GM23248 (cell line): ENCODE measurements at regions not wholly inside any gene's neighbourhood (a gene's known extent, or its start where the extent isn't known, plus 50 kb on each side); places are given as distances from the start of the nearest gene placed in this dataset.

Experiments used
- DNase-seq: peaks from one replicate; pipeline ENCODE4 v3.0.0-alpha.2; 2015
- H2AFZ ChIP-seq: fragments of 200-600 bp; sonication (generic); 2 replicates; pipeline ENCODE4 v1.6.1; 2016; ENCODE audit warnings: antibody characterized with exemption
- H3F3A ChIP-seq: fragments of 200-600 bp; sonication (generic); 2 replicates; pipeline ENCODE4 v1.6.1; 2016; ENCODE audit warnings: mild to moderate bottlenecking, antibody characterized with exemption, mixed run types; ENCODE audit not compliant: insufficient read depth
- H3K27ac ChIP-seq: fragments of 200-600 bp; sonication (generic); 2 replicates; pipeline ENCODE4 v1.5.1; 2016; ENCODE audit warnings: mild to moderate bottlenecking
- H3K27me3 ChIP-seq: fragments of 200-600 bp; sonication (generic); replicated peaks from 2 replicates; pipeline ENCODE4 v1.6.1; 2016; ENCODE audit warnings: mild to moderate bottlenecking; ENCODE audit not compliant: insufficient read depth
- H3K36me3 ChIP-seq: fragments of 200-600 bp; sonication (generic); 2 replicates; pipeline ENCODE4 v1.6.1; 2016; ENCODE audit warnings: low read depth, mild to moderate bottlenecking
- H3K4me1 ChIP-seq: fragments of 200-600 bp; sonication (generic); 2 replicates; pipeline ENCODE4 v1.6.1; 2016; ENCODE audit warnings: mild to moderate bottlenecking; ENCODE audit not compliant: insufficient read depth
- H3K4me2 ChIP-seq: fragments of 200-600 bp; sonication (generic); one replicate; pipeline ENCODE4 v1.6.1; 2016; ENCODE audit warnings: mild to moderate bottlenecking; ENCODE audit not compliant: unreplicated experiment
- H3K4me3 ChIP-seq: fragments of 200-600 bp; sonication (generic); 2 replicates; pipeline ENCODE4 v1.5.1; 2016; ENCODE audit warnings: mild to moderate bottlenecking
- H3K79me2 ChIP-seq: fragments of 200-600 bp; sonication (generic); 2 replicates; pipeline ENCODE4 v1.6.1; 2016; ENCODE audit warnings: mild to moderate bottlenecking; ENCODE audit not compliant: insufficient read depth
- H3K9ac ChIP-seq: fragments of 200-600 bp; sonication (generic); 2 replicates; pipeline ENCODE4 v1.6.1; 2016; ENCODE audit warnings: mild to moderate bottlenecking
- H3K9me2 ChIP-seq: fragments of 200-600 bp; sonication (generic); 2 replicates; pipeline ENCODE4 v1.6.1; 2016; ENCODE audit warnings: mixed run types, mild to moderate bottlenecking, moderate library complexity; ENCODE audit not compliant: insufficient read depth
- H3K9me3 ChIP-seq: fragments of 200-600 bp; sonication (generic); one replicate; pipeline ENCODE4 v1.6.1; 2017; ENCODE audit warnings: low read depth
- H4K20me1 ChIP-seq: fragments of 200-600 bp; sonication (generic); 2 replicates; pipeline ENCODE4 v1.6.0; 2016; ENCODE audit not compliant: insufficient read depth
- EZH2 ChIP-seq: fragments of 200-600 bp; sonication (generic); IDR thresholded peaks from 2 replicates; pipeline ENCODE4 v1.6.1; 2018; ENCODE audit warnings: antibody characterized with exemption, mild to moderate bottlenecking; ENCODE audit not compliant: insufficient read depth, poor library complexity, severe bottlenecking
- EZH2phosphoT487 ChIP-seq: fragments of 200-600 bp; sonication (generic); IDR thresholded peaks from 2 replicates; pipeline ENCODE4 v1.6.1; 2018; ENCODE audit warnings: antibody characterized with exemption, moderate library complexity, mild to moderate bottlenecking, low read depth; ENCODE audit not compliant: insufficient read depth
- WGBS, 2 experiments: methylation state at CpG; one replicate each; pipeline ENCODE4 v1.1.6; 2015 to 2017; ENCODE audit warnings: low lambda C conversion rate in 2 of 2, low coverage in 1 of 2; ENCODE audit errors: missing lambda C conversion rate in 2 of 2; 5-methylcytosine and 5-hydroxymethylcytosine counted together
- in situ Hi-C: fragments of 300-500 bp; cut with MboI; formaldehyde crosslinking; loops from 2 replicates; pipeline ENCODE4 v1.15.0; 2020

GRCh38 chr9:126158588-126159429, 167.8 kb upstream of the MVB12B start:
- in situ Hi-C loops = no loop called here
- TF ChIP-seq EZH2phosphoT487 (no peak), EZH2 (no peak)
- H3K4me1 ChIP-seq = no peaks in the 10 kb centered on the region
- peaks cover 14% of the 10 kb centered on the region for H3K27me3 ChIP-seq
- WGBS, 2 experiments = 12% methylated on average over 9 to 10 of the region's 10 CpGs
- H3K9me3 ChIP-seq = no peaks in the 10 kb centered on the region
- no peaks in the 10 kb centered on the region for H3K9me2 ChIP-seq
- H4K20me1 ChIP-seq = no peaks in the 10 kb centered on the region
- no peaks in the 10 kb centered on the region for H3F3A ChIP-seq
- no peaks in the 10 kb centered on the region for H3K36me3 ChIP-seq
- no peak overlapping the region for H2AFZ ChIP-seq
- DNase-seq = no peak
- no peak overlapping the region for H3K4me3 ChIP-seq
- no peaks in the 10 kb centered on the region for H3K79me2 ChIP-seq
- no peak overlapping the region for H3K27ac ChIP-seq
- no peak overlapping the region for H3K4me2 ChIP-seq
- no peak overlapping the region for H3K9ac ChIP-seq

- Histone ChIP-seq H3F3A (no peaks in the 10 kb centered on the region), H3K79me2 (no peaks in the 10 kb centered on the region), H3K36me3 (no peaks in the 10 kb centered on the region), H3K9me3 (no peaks in the 10 kb centered on the region), H3K4me1 (no peaks in the 10 kb centered on the region), H3K9me2 (no peaks in the 10 kb centered on the region), H3K27me3 (peaks cover 14% of the 10 kb centered on the region), H2AFZ (no peak overlapping the region), H3K9ac (no peak overlapping the region), H3K4me3 (no peak overlapping the region), H3K4me2 (no peak overlapping the region), H3K27ac (no peak overlapping the region), H4K20me1 (no peaks in the 10 kb centered on the region)
- 20 to 22% methylated on average over 17 of the region's 17 CpGs for WGBS, 2 experiments
- no peak for DNase-seq
- in situ Hi-C loops = no loop called here
- no peak for TF ChIP-seq EZH2
- TF ChIP-seq EZH2phosphoT487 = no peak
Measured at GRCh38 chr9:126159430-126160060, 167.1 kb upstream of the MVB12B start.

GRCh38 chr9:126160067-126160853, 166.4 kb upstream of the MVB12B start:
- no peaks in the 10 kb centered on the region for H3K9me3 ChIP-seq
- H3K9ac ChIP-seq = no peak overlapping the region
- no peaks in the 10 kb centered on the region for H3F3A ChIP-seq
- no peaks in the 10 kb centered on the region for H3K79me2 ChIP-seq
- TF ChIP-seq EZH2 (no peak), EZH2phosphoT487 (no peak)
- no peak for DNase-seq
- H2AFZ ChIP-seq = no peak overlapping the region
- H4K20me1 ChIP-seq = no peaks in the 10 kb centered on the region
- H3K27me3 ChIP-seq = peaks cover 14% of the 10 kb centered on the region
- no peak overlapping the region for H3K4me3 ChIP-seq
- H3K4me2 ChIP-seq = no peak overlapping the region
- no peaks in the 10 kb centered on the region for H3K4me1 ChIP-seq
- H3K36me3 ChIP-seq = no peaks in the 10 kb centered on the region
- in situ Hi-C loops = no loop called here
- WGBS, 2 experiments = 79 to 85% methylated on average over 10 of the region's 10 CpGs
- no peak overlapping the region for H3K27ac ChIP-seq
- H3K9me2 ChIP-seq = no peaks in the 10 kb centered on the region

- no peak overlapping the region for H3K27ac ChIP-seq
- no peak overlapping the region for H2AFZ ChIP-seq
Measured at GRCh38 chr9:126160854-126161329, 165.7 kb upstream of the MVB12B start.

More at GRCh38 chr9:126160854-126161329, 165.7 kb upstream of the MVB12B start:
- Histone ChIP-seq H3K36me3 (no peaks in the 10 kb centered on the region), H3K4me1 (no peaks in the 10 kb centered on the region), H3K79me2 (no peaks in the 10 kb centered on the region), H3K9me3 (no peaks in the 10 kb centered on the region), H3K9me2 (no peaks in the 10 kb centered on the region), H3K27me3 (peaks cover 19% of the 10 kb centered on the region), H4K20me1 (no peaks in the 10 kb centered on the region), H3K9ac (no peak overlapping the region), H3K4me3 (no peak overlapping the region), H3K4me2 (no peak overlapping the region), H3F3A (no peaks in the 10 kb centered on the region)
- DNase-seq = no peak
- 43 to 46% methylated on average over 1 of the region's 1 CpG for WGBS, 2 experiments
- no peak for TF ChIP-seq EZH2
- no peak for TF ChIP-seq EZH2phosphoT487
- in situ Hi-C loops = no loop called here
